Caco-2 (cell line): ENCODE measurements at regions not wholly inside any gene's neighbourhood (a gene's known extent, or its start where the extent isn't known, plus 50 kb on each side); places are given as distances from the start of the nearest gene placed in this dataset.

Experiments
- BruUV-seq: library from RNA; stranded (reverse); fragments of 400-500 nt; replicated peaks from 2 replicates; lab custom pipeline; 2021; lab: Mats Ljungman, UMichigan
- CTCF ChIA-PET: fragments of 300-600 bp; sonication (Branson Sonifier 250); formaldehyde crosslinking; loops from one replicate; lab custom pipeline; 2022; ENCODE audit warnings: antibody characterized with exemption; lab: Charles Lee
- POLR2A ChIA-PET: fragments of 300-600 bp; sonication (Branson Sonifier 250); formaldehyde crosslinking; loops from one replicate; lab custom pipeline; 2022; ENCODE audit warnings: antibody characterized with exemption; lab: Charles Lee
- DNase-seq, 2 experiments: peaks; one replicate each; pipeline versions ENCODE4 v3.0.0 to v3.0.0-alpha.2; 2020 to 2022
- H3K27me3 ChIP-seq: replicated peaks from 2 replicates; pipeline ENCODE4 v1.6.0; 2011; ENCODE audit warnings: low read length; ENCODE audit not compliant: control insufficient read depth, insufficient read depth
- H3K36me3 ChIP-seq: 2 replicates; pipeline ENCODE4 v1.5.1; 2011; ENCODE audit warnings: low read length; ENCODE audit not compliant: control insufficient read depth, insufficient read depth
- H3K4me1 ChIP-seq: fragments of 250-450 bp; sonication (Bioruptor Pico); 2 replicates; pipeline ENCODE4 v1.5.1; 2020; ENCODE audit warnings: mild to moderate bottlenecking
- H3K4me3 ChIP-seq: 2 replicates; pipeline ENCODE4 v1.5.1; 2011; ENCODE audit warnings: low read depth, mild to moderate bottlenecking, control low read depth, low read length
- H3K9me3 ChIP-seq: fragments of 250-450 bp; sonication (Bioruptor Pico); 2 replicates; pipeline ENCODE4 v1.5.1; 2020; ENCODE audit warnings: mild to moderate bottlenecking, moderate library complexity
- H3K27ac Mint-ChIP-seq: one replicate; pipeline ENCODE4 v1.8.0; 2022; ENCODE audit warnings: mixed read lengths; ENCODE audit not compliant: unreplicated experiment
- H3K27me3 Mint-ChIP-seq: one replicate; pipeline ENCODE4 v1.8.0; 2022; ENCODE audit warnings: mixed read lengths; ENCODE audit not compliant: insufficient read depth, unreplicated experiment
- H3K36me3 Mint-ChIP-seq: one replicate; pipeline ENCODE4 v1.8.0; 2022; ENCODE audit warnings: mild to moderate bottlenecking, mixed read lengths; ENCODE audit not compliant: insufficient read depth, unreplicated experiment
- H3K4me1 Mint-ChIP-seq: one replicate; pipeline ENCODE4 v1.8.0; 2022; ENCODE audit warnings: low read depth, mixed read lengths; ENCODE audit not compliant: unreplicated experiment
- H3K4me3 Mint-ChIP-seq: one replicate; pipeline ENCODE4 v1.8.0; 2022; ENCODE audit warnings: mild to moderate bottlenecking, moderate library complexity, mixed read lengths; ENCODE audit not compliant: unreplicated experiment
- H3K9me3 Mint-ChIP-seq: one replicate; pipeline ENCODE4 v1.8.0; 2022; ENCODE audit warnings: mixed read lengths; ENCODE audit not compliant: unreplicated experiment
- CTCF ChIP-seq, 2 experiments: fragments of 200-600 bp in 1 of 2; IDR thresholded peaks; 1 replicate in 1 of 2; 2 replicates in 1 of 2; pipeline versions ENCODE4 v1.5.1 to v1.8.0; 2011 to 2022; ENCODE audit warnings: antibody characterized with exemption in 1 of 2, control low read depth in 1 of 2, inconsistent platforms in 1 of 2, low read depth in 1 of 2, low read length in 1 of 2, mild to moderate bottlenecking in 1 of 2, moderate library complexity in 1 of 2; ENCODE audit not compliant: insufficient read depth in 1 of 2, severe bottlenecking in 1 of 2, unreplicated experiment in 1 of 2
- intact Hi-C: fragments of 100-400 bp; cut with micrococcal nuclease; formaldehyde crosslinking; loops from one replicate; pipeline ENCODE4 v1.10.0; 2022; ENCODE audit not compliant: unreplicated experiment

- H3K9me3 Mint-ChIP-seq, result peaks cover 18% of the 10 kb centered on the region
- ChIA-PET CTCF (no interaction called here), POLR2A (no interaction called here)
- H3K4me3 ChIP-seq, result no peak overlapping the region
- no TSS peak for BruUV-seq
- no peaks in the 10 kb centered on the region for H3K27me3 ChIP-seq
- no peak overlapping the region for H3K27ac Mint-ChIP-seq
- H3K36me3 Mint-ChIP-seq, result peaks cover 4% of the 10 kb centered on the region
- H3K9me3 ChIP-seq, result no peaks in the 10 kb centered on the region
- intact Hi-C loops, result loop anchor here (5.0 kb wide), 1 partner anchor 138 kb away; no protein-coding TSS in a partner anchor
- no peak for TF ChIP-seq CTCF (IDR thresholded peaks at IDR 0.05; ENCODE audit: insufficient read depth in 1 of 2, low read depth in 1 of 2, low read length in 1 of 2, severe bottlenecking in 1 of 2, unreplicated experiment in 1 of 2)
- peaks cover 7% of the 10 kb centered on the region for H3K4me1 Mint-ChIP-seq
- no peaks in the 10 kb centered on the region for H3K27me3 Mint-ChIP-seq
- no peak overlapping the region for H3K4me3 Mint-ChIP-seq
- H3K36me3 ChIP-seq, result no peaks in the 10 kb centered on the region
- H3K4me1 ChIP-seq, result peaks cover 24% of the 10 kb centered on the region
- no peak for DNase-seq
These were observed 179.4 kb downstream of the ERMARD start for GRCh38 chr6:169930799-169931198.

GRCh38 chr6:169927711-169928110, 176.3 kb downstream of the ERMARD start:
- POLR2A ChIA-PET, result no interaction called here
- no peak for DNase-seq
- TF ChIP-seq CTCF (IDR thresholded peaks at IDR 0.05; ENCODE audit: insufficient read depth in 1 of 2, low read depth in 1 of 2, low read length in 1 of 2, severe bottlenecking in 1 of 2, unreplicated experiment in 1 of 2), result no peak
- no TSS peak for BruUV-seq
- intact Hi-C loops, result no loop called here
- Histone ChIP-seq H3K9me3 (no peaks in the 10 kb centered on the region), H3K4me1 (peaks cover 9% of the 10 kb centered on the region), H3K27me3 (no peaks in the 10 kb centered on the region), H3K4me3 (no peak overlapping the region), H3K36me3 (no peaks in the 10 kb centered on the region)
- CTCF ChIA-PET, result no interaction called here
- Mint-ChIP-seq H3K4me3 (no peak overlapping the region), H3K36me3 (no peaks in the 10 kb centered on the region), H3K9me3 (peaks cover 23% of the 10 kb centered on the region), H3K4me1 (no peaks in the 10 kb centered on the region), H3K27me3 (no peaks in the 10 kb centered on the region), H3K27ac (no peak overlapping the region)

- intact Hi-C loops, result no loop called here
- H3K27me3 ChIP-seq, result no peaks in the 10 kb centered on the region
- no peak for DNase-seq
- no peaks in the 10 kb centered on the region for H3K36me3 ChIP-seq
- H3K9me3 ChIP-seq, result no peaks in the 10 kb centered on the region
- CTCF ChIA-PET, result no interaction called here
- H3K4me1 Mint-ChIP-seq, result no peaks in the 10 kb centered on the region
- TF ChIP-seq CTCF (IDR thresholded peaks at IDR 0.05; ENCODE audit: insufficient read depth in 1 of 2, low read depth in 1 of 2, low read length in 1 of 2, severe bottlenecking in 1 of 2, unreplicated experiment in 1 of 2), result no peak
- H3K9me3 Mint-ChIP-seq, result peaks cover 23% of the 10 kb centered on the region
- H3K27me3 Mint-ChIP-seq, result no peaks in the 10 kb centered on the region
- H3K4me3 Mint-ChIP-seq, result no peak overlapping the region
- no TSS peak for BruUV-seq
- no peaks in the 10 kb centered on the region for H3K36me3 Mint-ChIP-seq
- POLR2A ChIA-PET, result no interaction called here
- no peak overlapping the region for H3K27ac Mint-ChIP-seq
- H3K4me3 ChIP-seq, result no peak overlapping the region
- 0 out of 2 replicates have a peak, but pooled peaks cover under 1% of the 10 kb centered on the region for H3K4me1 ChIP-seq
These were observed 175.4 kb downstream of the ERMARD start for GRCh38 chr6:169926617-169927417.
